ENCODE measurements at regions not wholly inside any gene's neighbourhood (a gene's known extent, or its start where the extent isn't known, plus 50 kb on each side); places are given as distances from the start of the nearest gene placed in this dataset.

DNA sequence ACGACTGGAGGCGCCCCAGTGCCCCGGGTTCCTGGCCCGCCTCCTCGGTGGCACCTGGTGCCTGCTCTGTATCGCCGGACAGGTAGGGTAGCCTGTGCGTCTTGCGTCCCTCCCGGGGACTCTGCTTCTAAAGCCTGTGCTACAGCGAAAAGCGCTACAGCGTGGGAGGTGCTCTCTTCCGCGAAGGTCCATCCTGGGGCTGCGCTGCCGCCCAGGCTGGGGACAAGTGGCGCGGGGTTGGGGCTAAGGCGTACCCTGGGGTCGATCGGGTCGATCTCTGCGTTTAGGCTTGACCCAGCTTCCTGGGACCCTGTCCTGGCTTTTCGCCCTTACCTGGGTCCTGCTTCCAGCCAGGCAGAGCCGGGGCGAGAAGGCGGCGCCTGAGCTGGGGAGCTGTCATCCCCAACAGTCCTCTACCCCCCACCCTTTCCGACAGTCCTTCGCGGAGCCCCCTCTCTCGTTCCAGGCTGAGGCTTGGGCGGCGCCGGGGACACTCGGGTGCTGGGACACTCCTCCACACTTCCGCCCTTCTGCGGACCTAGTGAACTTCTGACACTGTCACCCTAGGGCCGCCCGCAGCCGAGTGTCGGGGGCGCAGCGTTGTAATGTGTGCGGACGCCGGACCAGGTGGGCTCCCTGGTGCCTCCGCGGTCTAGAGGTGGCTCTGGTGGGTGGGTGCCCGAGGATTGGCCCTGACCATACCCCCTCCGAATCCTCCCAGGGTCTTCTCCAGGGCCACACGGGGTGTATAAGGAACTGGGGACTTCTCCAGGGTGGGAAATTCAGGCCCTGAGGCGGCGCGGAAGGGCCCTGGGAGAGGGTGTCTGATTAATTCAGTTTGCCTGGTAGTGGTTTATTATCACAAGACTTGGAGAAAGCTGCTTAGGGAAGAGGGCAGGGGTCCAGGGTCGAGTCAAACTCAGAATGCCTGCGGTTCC lies 328.2 kb downstream of the SH3GL2 start:
- Histone ChIP-seq H3F3A (ENCODE audit: control insufficient read depth, insufficient read depth) (no peaks in the 10 kb centered on the region), H3K4me3 (ENCODE audit: low read length) (no peak overlapping the region), H3K27ac (ENCODE audit: low read depth, low read length) (no peak overlapping the region), H4K20me1 (ENCODE audit: control insufficient read depth, insufficient read depth, low read depth, low read length) (no peaks in the 10 kb centered on the region), H3K9me3 (ENCODE audit: control insufficient read depth, insufficient read depth, low read length) (no peaks in the 10 kb centered on the region; the same call in none of the 2 replicates), H3K4me1 (ENCODE audit: control insufficient read depth, low read length) (no peaks in the 10 kb centered on the region), H3K79me2 (ENCODE audit: control insufficient read depth, low read length) (no peaks in the 10 kb centered on the region), H3K36me3 (ENCODE audit: control insufficient read depth, low read length) (no peaks in the 10 kb centered on the region), H3K27me3 (ENCODE audit: control insufficient read depth, low read length) (no peaks in the 10 kb centered on the region), H3K4me2 (ENCODE audit: low read length) (no peak overlapping the region), H3K9me2 (replicated peaks; ENCODE audit: control insufficient read depth, low read length) (no peaks in the 10 kb centered on the region)
- TF ChIP-seq CTCF (IDR thresholded peaks at IDR 0.05; ENCODE audit: low read depth, low read length, poor library complexity, severe bottlenecking), result no peak
- TF ChIP-seq EZH2phosphoT487 (IDR thresholded peaks at IDR 0.05; ENCODE audit: borderline replicate concordance, low read length), result no peak

- Histone ChIP-seq H3K9me2 (replicated peaks; ENCODE audit: control insufficient read depth, low read length) (no peaks in the 10 kb centered on the region), H3K36me3 (ENCODE audit: control insufficient read depth, low read length) (no peaks in the 10 kb centered on the region), H3K27me3 (ENCODE audit: control insufficient read depth, low read length) (no peaks in the 10 kb centered on the region), H3K79me2 (ENCODE audit: control insufficient read depth, low read length) (no peaks in the 10 kb centered on the region), H4K20me1 (ENCODE audit: control insufficient read depth, insufficient read depth, low read depth, low read length) (no peaks in the 10 kb centered on the region), H3K4me2 (ENCODE audit: low read length) (no peak overlapping the region), H3K27ac (ENCODE audit: low read depth, low read length) (no peak overlapping the region), H3K9me3 (ENCODE audit: control insufficient read depth, insufficient read depth, low read length) (no peaks in the 10 kb centered on the region; the same call in none of the 2 replicates), H3F3A (ENCODE audit: control insufficient read depth, insufficient read depth) (no peaks in the 10 kb centered on the region), H3K4me1 (ENCODE audit: control insufficient read depth, low read length) (no peaks in the 10 kb centered on the region), H3K4me3 (ENCODE audit: low read length) (no peak overlapping the region)
- TF ChIP-seq CTCF (IDR thresholded peaks at IDR 0.05; ENCODE audit: low read depth, low read length, poor library complexity, severe bottlenecking) (no peak), EZH2phosphoT487 (IDR thresholded peaks at IDR 0.05; ENCODE audit: borderline replicate concordance, low read length) (no peak)
These were observed 329.1 kb downstream of the SH3GL2 start for GRCh38 chr9:17907779-17908508.

GRCh38 chr9:17926246-17926645 lies 347.4 kb downstream of the SH3GL2 start:
- Histone ChIP-seq H3K27ac (ENCODE audit: low read depth, low read length) (no peak overlapping the region), H3K36me3 (ENCODE audit: control insufficient read depth, low read length) (no peaks in the 10 kb centered on the region), H3K9me2 (replicated peaks; ENCODE audit: control insufficient read depth, low read length) (no peaks in the 10 kb centered on the region), H3K4me3 (ENCODE audit: low read length) (no peak overlapping the region), H3K4me2 (ENCODE audit: low read length) (no peak overlapping the region), H3K79me2 (ENCODE audit: control insufficient read depth, low read length) (no peaks in the 10 kb centered on the region), H3K9me3 (ENCODE audit: control insufficient read depth, insufficient read depth, low read length) (no peaks in the 10 kb centered on the region), H3F3A (ENCODE audit: control insufficient read depth, insufficient read depth) (no peaks in the 10 kb centered on the region), H3K4me1 (ENCODE audit: control insufficient read depth, low read length) (no peaks in the 10 kb centered on the region), H4K20me1 (ENCODE audit: control insufficient read depth, insufficient read depth, low read depth, low read length) (no peaks in the 10 kb centered on the region), H3K27me3 (ENCODE audit: control insufficient read depth, low read length) (no peaks in the 10 kb centered on the region)
- TF ChIP-seq EZH2phosphoT487 (IDR thresholded peaks at IDR 0.05; ENCODE audit: borderline replicate concordance, low read length) (no peak), CTCF (IDR thresholded peaks at IDR 0.05; ENCODE audit: low read depth, low read length, poor library complexity, severe bottlenecking) (no peak)

Measured in DOHH2 (cell line).